ENCODE measurements at regions not wholly inside any gene's neighbourhood (a gene's known extent, or its start where the extent isn't known, plus 50 kb on each side); places are given as distances from the start of the nearest gene placed in this dataset.

DNA sequence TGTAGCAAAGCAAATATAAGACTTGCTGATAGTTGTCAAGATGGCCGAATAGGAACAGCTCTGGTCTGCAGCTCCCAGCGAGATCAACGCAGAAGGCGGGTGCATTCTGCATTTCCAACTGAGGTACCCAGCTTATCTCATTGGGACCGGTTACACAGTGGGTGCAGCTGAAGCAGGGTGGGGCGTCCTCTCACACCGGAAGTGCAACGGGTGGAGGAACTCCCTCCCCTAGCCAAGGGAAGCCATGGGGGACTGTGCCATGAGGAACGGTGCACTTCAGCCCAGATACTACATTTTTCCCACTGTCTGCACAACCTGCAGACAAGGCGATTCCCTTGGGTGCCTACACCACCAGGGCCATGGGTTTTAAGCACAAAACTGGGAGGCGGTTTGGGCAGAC, 382.3 kb upstream of the EMCN start:
- no peaks in the 10 kb centered on the region for H3K36me3 Mint-ChIP-seq (ENCODE audit: low read depth)
- H3K4me3 Mint-ChIP-seq: no peak overlapping the region
- H3K27me3 Mint-ChIP-seq (ENCODE audit: low read depth, poor library complexity): peaks cover 9% of the 10 kb centered on the region
- TF ChIP-seq CTCF (IDR thresholded peaks at IDR 0.05): no peak
- peaks cover 4% of the 10 kb centered on the region for H3K9me3 Mint-ChIP-seq
- no peak overlapping the region for H3K27ac Mint-ChIP-seq
- no peaks in the 10 kb centered on the region for H3K4me1 Mint-ChIP-seq
- no peak for DNase-seq

GRCh38 chr4:100898844-100899243, 381.0 kb upstream of the EMCN start:
- Mint-ChIP-seq H3K36me3 (ENCODE audit: low read depth) (no peaks in the 10 kb centered on the region), H3K27me3 (ENCODE audit: low read depth, poor library complexity) (peaks cover 2% of the 10 kb centered on the region), H3K27ac (no peak overlapping the region), H3K4me3 (no peak overlapping the region), H3K9me3 (peaks cover 4% of the 10 kb centered on the region), H3K4me1 (no peaks in the 10 kb centered on the region)
- no peak for TF ChIP-seq CTCF (IDR thresholded peaks at IDR 0.05)
- no peak for DNase-seq

- TF ChIP-seq CTCF (IDR thresholded peaks at IDR 0.05): no peak
- Mint-ChIP-seq H3K4me1 (no peaks in the 10 kb centered on the region), H3K27ac (no peak overlapping the region), H3K4me3 (no peak overlapping the region), H3K9me3 (no peaks in the 10 kb centered on the region), H3K36me3 (ENCODE audit: low read depth) (no peaks in the 10 kb centered on the region), H3K27me3 (ENCODE audit: low read depth, poor library complexity) (no peaks in the 10 kb centered on the region)
- no peak for DNase-seq
Observed at GRCh38 chr4:100895556-100896197, 377.9 kb upstream of the EMCN start.

DNA sequence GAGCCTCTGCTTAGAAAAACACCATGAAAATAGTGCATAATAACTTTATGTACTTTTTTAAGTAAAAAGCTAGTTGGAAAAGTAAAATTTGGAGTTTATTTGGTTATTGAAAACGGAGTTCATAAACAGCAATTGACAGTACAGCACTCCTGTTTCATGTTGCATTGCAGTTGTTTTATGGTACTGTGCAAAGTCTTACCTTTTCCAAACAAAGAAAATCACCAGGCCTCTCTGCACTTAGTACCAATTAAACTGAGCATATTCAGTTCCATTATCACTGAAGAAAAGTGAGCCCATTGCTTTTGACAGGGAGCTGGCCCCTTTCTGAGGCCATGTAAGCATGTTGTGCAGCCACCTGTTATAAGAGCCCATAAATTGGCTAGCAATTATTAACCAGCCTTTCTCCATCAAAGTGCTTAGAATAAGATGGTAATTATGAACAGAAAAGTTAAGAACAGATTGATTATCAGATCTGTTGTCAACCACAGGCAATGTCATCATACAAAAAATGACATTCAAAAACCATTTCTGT, 376.6 kb upstream of the EMCN start:
- peaks cover 3% of the 10 kb centered on the region for H3K9me3 Mint-ChIP-seq
- no peak overlapping the region for H3K4me3 Mint-ChIP-seq
- no peaks in the 10 kb centered on the region for H3K4me1 Mint-ChIP-seq
- DNase-seq: no peak
- TF ChIP-seq CTCF (IDR thresholded peaks at IDR 0.05): no peak
- no peaks in the 10 kb centered on the region for H3K27me3 Mint-ChIP-seq (ENCODE audit: low read depth, poor library complexity)
- H3K36me3 Mint-ChIP-seq (ENCODE audit: low read depth): no peaks in the 10 kb centered on the region
- H3K27ac Mint-ChIP-seq: no peak overlapping the region

- H3K4me1 Mint-ChIP-seq: no peaks in the 10 kb centered on the region
- H3K27ac Mint-ChIP-seq: no peak overlapping the region
- DNase-seq: no peak
- peaks cover 3% of the 10 kb centered on the region for H3K9me3 Mint-ChIP-seq
- TF ChIP-seq CTCF (IDR thresholded peaks at IDR 0.05): no peak
- H3K36me3 Mint-ChIP-seq (ENCODE audit: low read depth): no peaks in the 10 kb centered on the region
- no peaks in the 10 kb centered on the region for H3K27me3 Mint-ChIP-seq (ENCODE audit: low read depth, poor library complexity)
- no peak overlapping the region for H3K4me3 Mint-ChIP-seq
Observed at GRCh38 chr4:100891808-100892207, 374.0 kb upstream of the EMCN start.

- no peak for DNase-seq
- TF ChIP-seq CTCF (IDR thresholded peaks at IDR 0.05): no peak
- Mint-ChIP-seq H3K27me3 (ENCODE audit: low read depth, poor library complexity) (no peaks in the 10 kb centered on the region), H3K9me3 (peaks cover 16% of the 10 kb centered on the region), H3K36me3 (ENCODE audit: low read depth) (no peaks in the 10 kb centered on the region), H3K27ac (no peak overlapping the region), H3K4me1 (no peaks in the 10 kb centered on the region), H3K4me3 (no peak overlapping the region)
Observed at GRCh38 chr4:100889898-100890297, 372.1 kb upstream of the EMCN start.

All from nephron progenitor cell (in vitro differentiated cells).